DMS53 treated with DMSO at 0.1 percent for 48 hours (cell line): ENCODE measurements at regions not wholly inside any gene's neighbourhood (a gene's known extent, or its start where the extent isn't known, plus 50 kb on each side); places are given as distances from the start of the nearest gene placed in this dataset.

Experiments
- DNase-seq: peaks from one replicate; lab custom pipeline; 2025; ENCODE audit not compliant: unreplicated experiment; lab: John Stamatoyannopoulos, UW

DNA sequence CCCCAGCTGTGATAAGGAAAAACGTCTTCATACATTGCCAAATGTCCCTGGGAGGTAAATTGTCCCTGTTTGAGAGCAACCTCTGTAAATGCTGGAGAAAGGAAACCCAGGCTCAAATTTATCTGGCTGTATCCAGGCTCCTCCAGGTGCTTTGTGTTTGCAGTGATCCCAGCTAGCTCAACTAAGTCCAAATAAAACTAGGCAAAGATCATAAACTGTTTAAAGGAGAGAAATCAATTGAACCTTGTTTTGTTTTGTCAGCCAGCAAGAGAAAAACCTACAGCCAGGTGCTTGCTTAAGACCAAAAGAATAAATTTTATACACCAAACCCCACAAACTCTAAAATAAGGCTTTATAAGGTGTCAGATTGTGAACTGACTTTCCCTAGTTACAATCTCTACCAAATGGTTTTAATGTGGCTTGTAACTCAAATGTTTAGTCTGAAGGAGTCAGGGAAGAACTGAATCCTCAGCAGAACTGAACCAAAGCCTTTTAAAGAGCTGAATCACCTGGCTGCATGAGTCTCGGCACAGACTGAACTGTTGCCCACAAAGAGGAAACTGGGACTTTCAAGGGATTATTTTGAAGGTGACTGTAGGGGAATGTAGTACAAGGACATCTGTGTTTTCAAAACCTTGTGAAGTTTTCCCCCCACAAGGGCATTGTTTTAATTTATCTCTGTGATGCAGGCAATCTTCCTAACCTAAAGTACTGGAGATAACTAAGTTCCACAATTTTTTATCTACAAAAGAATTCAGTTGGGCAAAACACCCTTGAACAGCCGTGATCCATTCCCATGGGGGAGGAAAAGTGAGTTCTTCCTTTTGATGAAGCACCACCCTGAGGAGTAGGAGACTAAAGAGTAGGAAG is 201.7 kb upstream of the TARS1 start:
- no peak for DNase-seq

DNA sequence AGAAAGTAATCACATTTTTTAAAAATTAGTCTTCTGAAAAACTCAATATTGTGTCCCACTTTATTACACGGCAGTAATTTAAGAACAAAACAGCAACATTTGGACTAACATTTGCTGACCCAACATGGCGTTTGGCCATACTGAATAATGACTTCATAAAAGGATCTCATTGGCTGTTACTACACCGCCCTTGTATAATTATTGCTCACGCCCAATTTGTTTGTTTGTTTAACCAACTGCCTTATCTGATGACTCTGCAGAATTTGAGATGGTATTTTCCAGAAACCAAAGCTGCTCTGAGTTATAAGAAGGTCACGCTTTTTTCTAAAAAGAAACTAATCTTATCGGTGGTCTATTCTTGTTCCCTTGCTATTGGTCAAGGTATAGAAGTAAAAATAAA is 200.2 kb upstream of the TARS1 start:
- no peak for DNase-seq

DNA sequence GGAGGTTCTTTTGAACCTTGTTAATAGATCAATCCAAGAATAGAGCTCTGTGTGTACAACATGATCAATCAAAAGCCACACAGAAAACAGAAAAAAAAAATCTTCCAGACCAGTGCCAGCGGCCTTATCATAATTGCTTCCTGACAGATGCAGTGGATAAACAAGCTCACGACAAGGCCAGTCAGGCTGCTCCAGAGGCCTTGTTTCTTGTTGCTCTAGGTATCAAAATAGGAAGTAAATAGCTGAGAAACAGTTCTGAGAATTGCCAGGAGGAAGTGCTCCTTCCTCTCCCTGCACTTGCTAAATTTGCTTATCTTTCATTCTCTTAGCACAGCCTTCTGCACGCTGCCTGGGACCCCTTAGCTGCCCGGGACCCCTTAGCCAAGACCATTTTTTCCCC is 199.0 kb upstream of the TARS1 start:
- DNase-seq, result no peak

DNA sequence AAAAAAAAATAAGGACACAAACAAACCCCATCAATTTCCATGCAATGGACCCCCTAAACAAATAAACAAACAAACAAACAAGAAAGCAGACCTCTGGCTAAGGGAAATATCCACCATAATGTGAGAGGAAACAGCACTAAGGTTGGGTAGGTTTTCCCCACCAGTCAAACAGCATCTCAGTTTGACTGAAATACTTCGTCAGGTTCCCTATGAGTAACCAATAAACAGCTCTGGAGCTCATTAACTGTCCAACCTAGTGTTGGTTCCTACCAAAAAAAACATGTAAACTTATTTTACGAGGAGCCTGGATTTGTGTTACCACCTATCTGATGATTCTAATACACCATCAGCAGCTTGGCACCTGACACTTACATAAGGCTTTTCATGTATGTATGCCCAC is 198.5 kb upstream of the TARS1 start:
- no peak for DNase-seq

DNA sequence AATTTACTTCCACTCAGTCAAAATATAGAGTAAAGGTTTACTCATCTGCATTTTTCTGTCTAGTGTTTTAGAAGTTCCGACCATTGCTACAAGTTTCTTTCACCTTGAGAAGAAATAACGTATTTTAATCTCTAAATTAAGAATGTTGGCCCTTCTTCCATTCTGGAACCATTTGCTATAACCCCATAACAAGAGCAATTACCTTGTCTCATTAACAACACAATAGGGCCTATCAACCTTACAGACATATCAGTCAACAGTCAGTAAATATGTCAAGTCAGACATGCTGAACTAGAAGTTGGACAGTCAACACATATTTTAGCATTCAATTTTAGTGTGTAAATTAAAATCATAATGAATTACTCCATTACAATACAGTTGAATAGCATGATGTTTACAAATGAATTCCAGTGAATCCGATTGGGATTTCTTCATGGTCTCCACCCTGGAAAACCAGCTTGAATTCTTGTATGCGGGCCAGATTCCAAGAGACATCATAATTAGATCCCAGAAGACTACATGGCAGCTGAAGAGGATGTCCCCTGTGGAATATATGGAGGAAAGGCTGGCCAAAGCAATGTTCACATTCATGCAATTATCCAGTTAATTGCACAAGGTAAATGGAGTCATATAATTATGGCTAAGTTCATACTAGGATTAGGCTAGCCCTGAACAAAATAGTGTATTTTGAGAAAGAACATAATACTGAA is 196.2 kb upstream of the TARS1 start:
- DNase-seq, result no peak

DNA sequence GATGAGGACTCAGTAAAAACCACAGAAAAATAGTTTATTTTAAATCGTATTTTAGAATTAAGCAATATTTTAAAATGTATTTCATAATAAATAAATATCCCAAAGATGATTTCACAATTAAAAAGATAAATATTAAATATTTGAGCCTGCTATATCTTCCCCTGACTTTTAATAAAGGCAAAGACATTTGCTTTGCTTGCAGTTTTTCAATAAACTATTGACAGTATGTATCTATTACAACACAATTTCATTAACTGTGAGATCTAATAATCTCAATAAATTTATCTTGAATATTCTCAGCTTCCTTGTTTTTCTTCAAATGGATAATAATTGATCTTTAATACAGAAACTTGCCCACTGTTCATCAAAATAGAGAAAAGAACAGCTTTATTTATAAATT is 186.2 kb upstream of the TARS1 start:
- no peak for DNase-seq

DNA sequence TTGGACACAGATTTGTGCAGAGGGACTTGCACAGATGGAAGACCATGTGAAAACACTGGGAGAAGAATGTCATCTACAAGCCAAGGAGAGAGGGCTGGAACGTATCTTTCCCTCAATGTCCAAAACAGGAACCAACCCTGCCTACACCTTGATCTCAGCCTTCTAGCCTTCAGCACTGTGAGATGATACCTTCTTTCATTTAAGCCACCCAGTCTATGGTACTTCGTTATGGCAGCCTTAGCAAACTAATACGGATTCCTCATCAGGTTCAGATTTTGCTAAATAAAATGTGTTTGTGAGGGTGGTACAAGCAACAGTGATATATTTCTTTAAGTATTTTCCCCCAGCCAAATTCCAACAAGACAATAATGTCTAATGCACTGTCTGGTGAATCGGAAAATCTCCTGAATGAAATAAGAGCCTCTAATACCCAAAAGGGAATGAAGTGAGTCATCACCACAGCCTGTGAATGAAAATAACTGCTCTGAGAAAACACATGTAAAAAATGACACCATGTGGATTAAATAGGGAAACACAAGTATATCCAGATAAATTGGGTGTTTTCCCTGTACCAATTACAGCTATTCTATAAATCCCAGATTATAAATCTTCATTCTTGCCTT is 182.8 kb upstream of the TARS1 start:
- DNase-seq, result no peak

DNA sequence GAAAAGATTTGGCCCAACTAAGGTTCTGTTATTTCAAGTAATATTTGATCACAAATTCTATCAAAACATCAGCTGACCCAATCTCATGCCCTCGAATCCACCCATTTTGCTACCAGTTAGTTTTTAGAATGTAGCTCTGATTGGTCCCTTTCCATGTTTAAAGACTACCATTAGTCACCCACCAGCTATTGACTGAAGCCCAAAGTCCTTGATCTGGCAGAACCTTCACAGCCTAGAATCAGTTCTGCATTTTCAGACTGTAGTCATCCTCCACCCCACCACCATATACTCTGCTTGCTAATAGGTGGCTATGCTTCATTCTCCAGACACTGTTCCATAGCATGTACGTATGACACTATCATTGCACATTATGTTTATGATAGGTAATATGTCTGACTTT is 182.2 kb upstream of the TARS1 start:
- no peak for DNase-seq

DNA sequence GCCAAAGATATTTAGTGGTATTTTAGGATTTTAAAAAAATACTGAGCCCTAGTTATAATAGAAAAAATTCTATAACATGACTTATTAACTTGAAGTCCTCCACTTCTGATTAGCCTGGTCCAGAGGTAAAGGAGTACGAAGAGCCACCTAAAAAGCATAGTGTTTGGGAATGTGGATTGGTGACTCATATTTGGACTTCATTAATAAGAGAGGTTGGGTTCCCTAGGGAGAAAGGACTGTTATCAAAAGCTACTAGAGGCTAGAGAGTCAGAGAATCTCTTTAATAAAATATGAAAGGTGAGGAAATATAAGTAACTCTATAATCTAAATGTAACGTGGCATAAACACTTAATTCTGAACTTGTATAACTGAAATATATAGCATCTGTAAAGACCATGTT is 180.7 kb upstream of the TARS1 start:
- no peak for DNase-seq

DNA sequence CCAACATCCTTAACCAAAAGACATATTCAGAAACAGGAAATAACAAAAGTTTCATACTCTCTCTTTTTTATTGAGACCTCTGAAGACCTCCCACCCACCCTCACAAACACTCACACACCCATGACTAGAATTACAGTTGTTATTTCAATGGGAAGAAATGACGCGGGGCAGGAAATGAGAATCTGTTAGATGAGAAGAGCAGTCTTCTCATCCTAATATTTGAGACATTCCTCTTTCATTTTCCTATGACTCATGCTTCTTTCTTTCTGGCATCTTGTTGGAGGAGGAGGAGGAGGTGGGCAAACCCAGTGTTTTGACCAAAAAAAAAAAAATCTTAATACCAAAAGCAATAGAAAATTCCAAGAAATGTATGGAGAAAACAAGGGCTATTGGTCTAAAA is 179.5 kb upstream of the TARS1 start:
- DNase-seq, result no peak

DNA sequence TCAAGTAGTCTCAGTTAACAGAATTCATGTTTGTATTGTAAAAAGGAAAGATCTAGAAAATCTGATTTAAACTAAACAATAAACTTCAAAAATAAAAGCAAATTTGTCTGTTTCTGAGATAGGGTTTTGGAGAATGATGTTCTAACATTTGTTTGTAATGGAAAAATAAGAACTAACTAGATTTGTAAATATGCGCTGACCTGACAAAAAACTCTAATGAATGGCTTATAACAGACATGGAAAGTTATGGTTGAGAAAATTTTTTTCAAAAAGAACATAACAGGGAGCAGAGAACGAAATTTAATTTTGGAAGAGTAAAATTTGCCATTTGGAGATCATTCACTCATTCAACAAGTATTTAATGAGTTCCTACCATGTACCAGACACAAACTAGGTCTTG is 179.0 kb upstream of the TARS1 start:
- no peak for DNase-seq

DNA sequence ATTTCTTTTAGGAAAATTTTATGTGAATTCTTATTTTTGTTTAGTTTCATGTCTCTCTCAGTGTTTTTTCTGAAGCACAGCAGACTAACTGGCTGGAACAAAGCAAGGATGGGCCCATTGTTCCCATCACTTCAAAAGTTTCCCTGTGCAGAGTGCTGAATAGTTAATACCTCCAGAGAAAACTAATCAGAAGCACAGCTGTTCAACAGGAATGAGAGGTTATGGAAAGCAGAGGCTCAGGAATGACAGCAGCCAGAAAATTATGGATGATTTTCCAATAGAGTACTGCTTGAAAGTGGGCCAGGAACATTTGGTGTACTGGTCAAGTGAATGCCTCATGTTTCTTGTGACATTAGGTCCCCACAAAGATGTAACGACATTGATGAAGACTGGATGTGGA is 173.0 kb upstream of the TARS1 start:
- no peak for DNase-seq

DNA sequence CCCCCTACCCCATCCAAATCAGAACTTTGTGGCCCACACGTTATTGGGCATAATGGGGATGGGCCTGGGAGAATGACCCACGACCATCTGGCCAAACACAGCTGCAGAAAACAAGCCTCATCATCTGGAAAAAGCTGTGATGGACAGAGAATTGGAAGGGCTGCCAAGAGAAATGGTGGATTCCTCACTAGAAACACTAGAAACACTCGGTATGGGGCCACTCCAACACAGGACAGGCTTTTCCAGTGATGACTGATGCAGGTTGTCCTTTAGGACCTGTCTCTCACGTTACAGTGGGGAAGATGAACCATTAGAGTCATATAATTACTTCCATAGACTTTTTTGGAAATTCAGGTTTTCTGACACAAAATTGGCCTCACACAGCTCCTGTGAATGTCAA is 172.4 kb upstream of the TARS1 start:
- DNase-seq, result no peak

DNA sequence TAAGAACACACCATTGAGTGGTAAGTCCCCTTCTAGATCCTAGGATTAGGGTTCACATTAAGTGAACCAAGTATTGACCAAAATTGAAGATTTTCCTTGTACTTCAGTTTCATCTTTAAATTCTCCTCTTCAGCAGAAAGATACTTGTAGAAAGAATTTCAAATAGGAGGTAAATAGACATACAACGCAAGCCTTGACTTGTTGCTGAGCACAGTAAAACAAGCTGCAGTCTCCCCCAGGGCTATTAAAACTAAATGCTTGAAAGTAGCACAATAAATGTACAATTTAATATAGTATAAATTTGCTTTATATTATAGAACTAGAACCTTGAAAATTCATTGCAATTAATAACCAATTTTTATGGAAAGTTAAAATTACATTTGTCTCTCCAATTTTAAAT is 170.1 kb upstream of the TARS1 start:
- DNase-seq, result no peak

DNA sequence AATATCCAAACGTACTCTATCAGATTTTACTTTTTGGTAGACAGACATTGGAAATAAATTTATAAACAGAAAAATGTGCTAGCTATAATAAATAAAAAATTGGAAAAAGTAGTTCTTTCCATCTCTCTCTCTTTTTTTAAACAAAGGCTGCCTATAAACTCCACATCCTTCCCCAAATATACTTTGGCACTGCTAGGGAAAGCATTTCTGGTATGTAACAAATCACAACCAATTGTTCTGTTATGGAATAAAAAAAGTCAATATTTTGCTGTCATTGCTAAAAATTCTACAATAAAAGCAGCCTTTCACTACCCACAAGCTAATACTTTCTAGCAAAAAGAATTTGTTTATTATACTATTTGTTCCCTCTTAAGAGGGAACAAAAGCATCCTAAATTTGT is 169.2 kb upstream of the TARS1 start:
- DNase-seq, result no peak

DNA sequence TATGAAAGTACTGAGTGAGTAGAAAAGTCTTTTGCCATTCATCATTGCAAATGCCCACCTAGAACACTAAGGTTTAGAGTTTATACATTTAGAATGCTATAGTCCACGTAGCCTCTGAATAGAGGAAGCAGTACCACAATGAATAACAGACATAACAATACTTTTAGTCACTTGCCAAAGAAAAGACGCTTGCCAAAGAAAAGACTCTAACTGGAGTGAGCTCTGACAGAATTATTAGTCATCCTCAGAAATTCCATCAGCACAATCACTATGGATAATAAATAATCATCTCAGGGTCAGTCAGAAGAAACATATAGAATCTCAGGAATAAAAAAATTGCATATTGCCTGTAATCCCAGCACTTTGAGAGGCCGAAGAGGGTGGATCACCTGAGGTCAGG is 168.5 kb upstream of the TARS1 start:
- DNase-seq, result no peak

DNA sequence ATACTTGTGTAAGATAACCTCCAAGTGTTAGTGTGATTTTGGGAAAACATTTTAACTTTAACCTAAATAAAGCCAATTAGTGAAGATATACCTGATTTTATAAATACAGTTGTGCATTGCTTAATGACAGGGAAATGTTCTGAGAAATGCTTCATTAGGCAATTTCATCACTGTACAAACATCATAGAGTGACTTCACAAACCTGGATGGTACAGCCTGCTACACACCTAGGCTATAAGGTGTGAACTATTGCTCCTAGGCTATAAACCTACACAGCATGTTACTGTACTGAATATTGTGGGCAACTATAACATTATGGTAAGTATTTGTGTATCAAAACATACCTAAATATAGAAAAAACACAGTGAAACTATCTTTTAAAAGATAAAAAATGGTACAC is 166.8 kb upstream of the TARS1 start:
- no peak for DNase-seq

DNA sequence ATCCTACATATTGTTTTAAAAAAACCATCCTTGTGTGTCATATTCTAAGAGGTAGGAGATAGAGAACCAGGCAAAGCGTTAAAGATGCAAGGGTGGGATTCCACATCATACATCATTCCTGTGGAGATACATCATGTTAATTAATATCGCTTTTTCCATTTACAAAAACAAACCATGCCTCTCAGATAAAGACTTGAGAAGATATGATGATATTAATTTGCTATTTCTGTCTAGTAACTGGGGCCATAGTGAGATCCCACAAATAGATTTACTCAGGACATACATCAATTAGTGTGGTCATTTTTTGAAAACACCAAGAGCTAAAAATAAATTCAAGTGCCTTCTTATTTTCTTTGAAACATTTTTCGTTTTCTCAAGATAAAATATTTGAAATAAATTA is 165.4 kb upstream of the TARS1 start:
- no peak for DNase-seq

DNA sequence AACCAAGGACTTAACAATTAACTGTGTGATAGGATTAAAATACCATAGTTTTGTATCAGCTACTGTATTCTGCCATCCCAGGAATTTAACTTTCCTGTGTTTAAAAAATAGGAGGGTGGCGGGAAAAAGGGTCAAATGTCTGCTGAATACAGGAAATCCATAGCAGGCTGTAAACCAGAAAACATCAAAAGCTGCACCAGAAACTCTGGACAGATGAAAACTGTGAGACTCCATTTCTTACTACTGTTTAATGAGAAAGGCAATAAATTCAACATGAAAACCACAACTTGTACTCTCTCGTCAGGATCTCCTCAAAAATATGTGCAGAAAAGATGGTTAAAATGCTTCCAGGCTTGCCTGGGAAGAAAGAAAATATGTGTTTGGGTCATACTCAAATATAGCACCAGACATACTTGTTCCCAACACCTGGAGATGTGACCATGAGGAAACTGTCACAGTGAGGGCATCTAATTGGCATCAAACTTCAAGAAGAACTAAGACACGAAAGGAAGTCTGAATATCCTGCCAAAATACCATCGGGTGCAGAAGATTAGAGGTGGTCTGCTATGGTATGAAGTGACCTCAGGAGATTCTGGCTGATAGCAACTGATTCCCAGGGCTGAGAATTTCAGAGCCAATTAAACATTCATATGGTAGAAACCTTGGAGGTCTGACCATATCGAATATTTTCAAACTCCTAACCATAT is 164.7 kb upstream of the TARS1 start:
- DNase-seq, result no peak

DNA sequence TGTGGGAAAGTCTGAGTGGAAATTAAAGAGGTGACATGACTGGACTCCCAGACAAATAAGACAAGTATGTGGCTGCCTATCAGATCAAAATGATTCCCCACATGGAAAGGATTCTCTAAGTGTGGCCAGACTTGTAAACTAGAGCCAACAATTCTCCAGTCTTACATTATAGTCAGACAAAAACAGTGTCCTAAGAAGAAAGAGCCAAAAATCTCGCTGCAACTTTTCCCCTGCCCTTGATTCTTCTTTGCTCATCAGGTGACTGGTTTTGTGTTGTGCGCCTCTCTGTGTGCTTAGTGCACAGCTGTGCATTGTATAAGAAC is 164.2 kb upstream of the TARS1 start:
- no peak for DNase-seq

DNA sequence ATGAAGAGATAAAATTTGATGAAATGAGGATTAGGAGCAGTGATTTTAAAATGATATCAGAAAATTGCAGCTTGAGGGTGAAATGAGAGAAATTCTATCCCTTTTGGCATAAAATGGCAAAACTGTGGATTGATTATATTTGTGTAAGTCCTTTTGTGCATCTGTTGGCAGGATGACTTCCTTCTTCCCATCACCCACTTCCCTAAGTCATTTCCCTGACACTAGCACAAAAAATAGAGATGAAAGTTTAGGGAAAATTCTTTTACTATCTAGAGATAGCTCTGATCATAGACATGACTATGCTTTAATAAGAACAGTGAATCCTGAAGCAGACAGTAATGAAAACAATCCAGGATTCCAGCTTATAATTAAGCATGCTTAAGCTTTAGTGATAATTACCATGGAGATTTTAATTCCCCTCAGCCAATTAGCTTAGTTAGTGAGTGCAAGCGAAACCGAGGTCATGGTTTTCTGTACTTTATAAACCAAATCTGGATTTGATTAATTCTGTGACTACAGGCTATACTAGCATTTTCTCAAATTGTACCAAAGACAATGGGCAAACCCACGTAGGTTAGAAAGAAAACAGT is 163.6 kb upstream of the TARS1 start:
- DNase-seq, result no peak
